Stimulated activated CD4-positive, alpha-beta T cell treated with anti-CD3 and anti-CD28 coated beads, TNF-alpha, amount 100 ng/mL, for 4 hours (primary cell): ENCODE measurements at regions not wholly inside any gene's neighbourhood (a gene's known extent, or its start where the extent isn't known, plus 50 kb on each side); places are given as distances from the start of the nearest gene placed in this dataset.

Experiments used
- DNase-seq, 3 experiments: peaks; one replicate each; pipeline ENCODE4 v3.0.0-alpha.2; 2020; ENCODE audit warnings: low read depth in 3 of 3

DNA sequence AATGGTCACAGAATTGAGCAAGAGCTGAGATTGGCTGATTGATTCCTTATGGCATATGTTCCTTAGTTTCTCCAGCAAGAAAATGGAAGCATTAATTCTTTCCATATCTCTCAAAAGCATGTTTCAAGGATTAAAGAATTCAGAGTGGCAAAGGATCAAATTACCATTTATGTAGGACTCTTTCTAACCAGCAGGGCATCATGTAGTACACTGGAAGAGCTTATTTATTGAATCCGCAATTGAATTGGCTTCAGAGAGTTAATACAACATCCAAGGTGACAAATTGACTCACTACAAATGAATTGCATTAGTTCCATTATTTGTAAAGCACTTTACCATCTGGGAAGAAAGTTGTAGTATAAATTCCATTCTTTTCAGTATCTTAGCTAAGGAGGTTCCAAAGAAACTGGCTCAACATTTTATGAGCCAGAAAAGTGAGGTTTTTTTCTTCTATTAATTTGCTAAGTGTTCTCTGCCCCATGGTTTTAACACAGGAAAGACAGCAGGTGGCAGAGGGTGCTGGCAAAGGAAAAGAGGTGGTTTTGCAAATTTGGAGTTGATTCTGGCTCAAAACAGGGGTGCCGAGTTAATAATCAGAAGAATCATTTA lies 409.9 kb downstream of the MTX2 start:
- DNase-seq = no peak

GRCh38 chr2:176680916-176681516 lies 411.8 kb downstream of the MTX2 start:
- DNase-seq = no peak

DNA sequence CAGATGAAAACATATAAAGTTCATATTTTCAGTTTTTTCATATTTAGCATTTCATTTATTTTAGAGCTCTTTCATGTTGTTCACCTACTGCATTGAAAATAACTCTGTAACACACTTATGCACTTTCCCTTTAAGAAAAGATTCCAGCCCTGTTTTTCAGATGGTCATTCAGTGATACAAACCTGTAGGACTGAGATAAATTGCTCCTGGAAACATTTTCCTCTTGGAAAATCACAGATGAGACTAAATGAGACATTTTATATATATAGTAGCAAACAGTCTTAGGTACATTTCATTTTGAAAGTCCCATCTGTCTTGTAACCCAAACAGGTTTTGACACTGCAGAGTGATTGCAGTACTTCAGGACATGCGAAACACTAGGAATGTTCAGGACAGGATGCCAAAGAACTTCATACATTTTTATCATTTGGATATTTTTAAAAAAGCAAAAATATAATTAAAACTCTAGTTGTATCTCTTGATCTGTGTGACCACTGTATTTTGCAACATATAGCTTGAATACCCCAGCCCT lies 412.4 kb downstream of the MTX2 start:
- no peak for DNase-seq

DNA sequence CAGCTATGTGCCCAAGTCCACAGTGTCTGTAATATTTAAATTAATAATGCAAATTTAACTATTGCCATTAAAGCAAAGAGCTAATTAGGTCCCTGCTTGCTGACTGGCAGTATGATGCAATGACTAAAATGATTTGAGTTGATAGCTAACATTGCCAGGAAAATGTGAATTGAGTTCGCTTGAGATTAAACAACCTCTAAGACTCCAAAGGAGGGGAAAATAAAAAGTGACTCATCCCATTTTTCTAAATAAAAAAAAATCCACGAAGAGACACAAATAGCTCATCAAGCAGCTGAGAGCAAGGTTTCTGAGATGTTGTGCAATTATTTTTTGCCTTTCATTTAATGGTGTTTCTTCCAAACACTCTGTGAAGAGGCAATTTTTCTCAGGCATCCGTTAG lies 413.0 kb downstream of the MTX2 start:
- no peak for DNase-seq

GRCh38 chr2:176683618-176684111 lies 414.4 kb downstream of the MTX2 start:
- no peak for DNase-seq

GRCh38 chr2:176685908-176686307 lies 416.7 kb downstream of the MTX2 start:
- no peak for DNase-seq

GRCh38 chr2:176686328-176686727 lies 417.1 kb downstream of the MTX2 start:
- no peak for DNase-seq

DNA sequence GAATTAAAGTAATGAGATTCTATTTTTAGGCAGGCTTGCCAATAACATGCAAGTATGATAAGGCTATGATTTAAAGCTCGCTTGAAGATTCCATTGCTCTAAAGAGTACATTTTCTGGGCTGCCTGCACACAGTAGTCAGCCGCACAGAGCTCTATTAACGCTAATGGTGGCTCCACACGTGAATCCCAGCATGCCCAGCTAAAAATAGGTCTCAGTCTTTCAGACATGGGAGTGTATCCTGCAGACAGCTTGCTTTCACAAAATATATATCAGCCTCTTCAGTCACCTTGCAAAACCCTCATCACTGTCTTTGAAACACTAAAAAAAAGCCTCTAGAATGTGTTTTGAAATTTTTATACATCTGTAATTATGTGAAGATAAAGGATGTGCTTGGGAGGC lies 418.1 kb downstream of the MTX2 start:
- DNase-seq = no peak

GRCh38 chr2:176687944-176688343 lies 418.7 kb downstream of the MTX2 start:
- no peak for DNase-seq

DNA sequence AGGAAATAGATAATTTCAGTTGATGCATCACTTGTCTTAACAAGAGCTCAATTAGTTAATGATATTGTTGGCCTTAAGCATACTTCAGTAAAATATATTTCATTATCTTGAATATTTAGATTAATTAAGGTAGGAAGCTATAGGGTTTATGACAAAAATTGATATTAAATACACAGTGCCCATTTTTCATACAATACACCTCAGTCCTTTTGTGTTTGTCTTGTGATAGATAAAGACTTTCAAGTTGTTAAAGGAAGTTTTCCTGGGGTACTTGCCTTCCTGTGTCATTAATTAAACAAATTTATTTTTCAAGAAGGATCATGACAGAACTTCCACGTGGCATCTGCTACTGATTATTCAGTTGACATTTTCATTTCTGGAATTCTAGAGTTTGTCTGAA lies 420.5 kb downstream of the MTX2 start:
- DNase-seq = no peak

GRCh38 chr2:176691471-176691870 lies 422.2 kb downstream of the MTX2 start:
- no peak for DNase-seq

DNA sequence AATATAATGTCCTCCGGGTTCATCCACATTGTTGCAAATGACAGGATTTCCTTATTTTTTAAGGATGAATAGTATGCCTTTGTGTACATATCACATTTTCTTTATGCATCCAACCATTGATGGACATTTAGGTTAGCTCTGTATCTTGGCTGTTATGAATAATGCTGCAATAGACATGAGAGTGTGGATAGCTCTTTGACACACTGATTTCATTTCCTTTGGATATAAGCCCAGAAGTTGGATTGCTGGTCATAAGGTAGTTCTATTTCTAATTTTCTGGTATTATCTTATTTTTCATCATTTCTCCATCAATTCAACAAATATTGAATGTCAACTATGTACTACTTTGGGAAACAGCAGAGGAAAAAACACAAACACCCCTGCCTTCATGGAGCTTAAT lies 423.3 kb downstream of the MTX2 start:
- no peak for DNase-seq

- no peak for DNase-seq
These were observed 429.9 kb downstream of the MTX2 start for GRCh38 chr2:176699098-176699497.

DNA sequence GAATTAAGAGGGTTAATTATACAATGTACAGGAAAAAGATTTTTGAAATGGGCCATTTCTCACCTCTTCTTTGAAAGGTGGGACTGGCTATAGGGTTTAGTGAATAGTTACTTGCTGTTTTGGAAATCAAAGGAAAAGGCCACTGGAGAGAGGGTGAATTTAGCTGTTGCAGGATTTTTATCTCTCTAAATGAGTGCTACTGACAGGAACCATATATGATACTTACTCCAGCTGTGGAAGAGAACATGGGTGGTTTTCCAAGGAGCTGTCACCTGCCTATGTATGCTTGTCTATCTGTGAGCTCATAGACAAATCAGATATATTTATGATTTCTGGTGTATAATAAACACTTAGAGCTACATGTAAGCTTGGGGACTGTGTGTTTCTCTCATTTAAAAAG lies 430.4 kb downstream of the MTX2 start:
- no peak for DNase-seq

DNA sequence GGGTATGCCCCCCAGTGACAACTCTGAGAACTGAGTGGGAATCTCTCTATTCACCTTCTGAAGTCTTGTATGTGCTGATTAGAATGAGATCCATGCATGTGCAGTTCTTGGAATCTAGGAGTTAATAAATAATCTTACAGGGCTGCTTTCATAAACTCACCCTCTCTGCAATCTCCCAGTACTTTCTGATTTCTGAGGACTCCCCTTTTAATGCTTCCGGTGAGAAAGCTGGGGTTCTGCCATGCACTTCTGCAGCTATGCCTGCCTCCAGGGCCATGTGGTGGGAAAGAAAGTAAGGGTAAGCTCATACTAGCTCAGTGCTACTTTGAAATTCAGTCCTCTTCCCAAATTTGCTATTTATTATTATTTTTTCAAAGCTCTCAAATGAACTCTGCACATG lies 432.9 kb downstream of the MTX2 start:
- no peak for DNase-seq

GRCh38 chr2:176704282-176704858 lies 435.1 kb downstream of the MTX2 start:
- no peak for DNase-seq

DNA sequence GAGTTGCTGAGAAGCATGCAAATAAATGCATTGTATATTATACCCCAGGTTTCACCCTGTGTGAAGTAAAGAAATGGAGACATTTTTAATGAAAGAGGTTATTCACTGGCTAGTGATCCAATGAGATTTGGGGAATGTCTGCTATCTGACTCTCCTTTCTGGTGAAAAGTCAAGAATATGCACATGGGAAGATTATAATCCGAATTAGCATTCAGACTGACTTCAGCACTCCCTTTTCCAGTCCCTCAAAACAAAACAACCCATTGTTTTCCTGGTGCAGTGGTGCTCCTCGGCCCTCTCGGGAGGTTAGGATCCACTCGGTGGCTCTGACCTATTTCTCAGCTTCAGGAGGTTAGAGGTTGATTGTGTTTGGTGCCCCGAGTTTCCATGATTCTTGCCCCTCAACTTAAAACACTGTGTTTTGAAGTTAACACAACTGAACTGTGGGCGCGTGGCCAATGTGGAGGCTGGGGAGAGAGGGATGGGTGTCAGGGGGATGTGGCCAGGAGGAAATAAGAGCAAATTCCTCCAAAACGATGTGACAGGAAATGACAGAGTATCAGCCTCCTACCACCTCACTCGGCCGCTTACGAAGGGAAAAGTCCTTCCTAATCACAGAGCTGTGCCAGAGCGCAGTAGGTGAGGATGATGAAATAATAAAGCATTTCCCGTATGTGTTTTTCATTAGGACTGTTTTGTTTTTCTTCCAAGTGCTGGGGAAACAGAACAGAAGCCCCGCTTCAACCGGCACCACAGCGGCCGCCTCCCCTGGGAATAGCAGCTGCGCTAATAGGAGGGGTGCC lies 440.1 kb downstream of the MTX2 start:
- DNase-seq = no peak

- DNase-seq = no peak
These were observed 440.7 kb downstream of the MTX2 start for GRCh38 chr2:176709991-176710390.

DNA sequence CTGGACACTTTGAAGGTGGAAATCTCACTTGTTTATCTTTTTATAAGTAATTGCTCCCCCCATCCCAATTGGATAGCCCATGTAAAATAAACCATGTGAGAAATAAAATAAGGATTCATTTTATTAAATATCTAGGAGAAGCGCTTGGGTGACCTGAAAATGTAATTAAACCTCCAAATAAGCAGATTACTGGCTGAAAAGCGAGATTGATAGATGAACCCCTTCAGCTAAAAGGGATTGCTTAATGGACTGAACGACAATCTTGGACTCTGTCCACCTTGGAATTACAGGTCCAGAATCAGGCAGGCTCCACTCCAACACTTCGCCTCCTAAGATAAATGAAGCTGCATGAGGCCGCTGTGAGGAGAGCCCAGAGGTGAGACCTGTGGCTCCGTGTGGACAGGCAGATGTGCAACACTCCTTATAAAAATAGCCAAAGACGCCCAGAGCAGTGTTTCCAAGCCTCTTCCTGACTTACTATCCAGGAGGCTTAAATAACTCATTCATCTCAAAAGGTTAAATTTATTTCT lies 441.5 kb downstream of the MTX2 start:
- no peak for DNase-seq

DNA sequence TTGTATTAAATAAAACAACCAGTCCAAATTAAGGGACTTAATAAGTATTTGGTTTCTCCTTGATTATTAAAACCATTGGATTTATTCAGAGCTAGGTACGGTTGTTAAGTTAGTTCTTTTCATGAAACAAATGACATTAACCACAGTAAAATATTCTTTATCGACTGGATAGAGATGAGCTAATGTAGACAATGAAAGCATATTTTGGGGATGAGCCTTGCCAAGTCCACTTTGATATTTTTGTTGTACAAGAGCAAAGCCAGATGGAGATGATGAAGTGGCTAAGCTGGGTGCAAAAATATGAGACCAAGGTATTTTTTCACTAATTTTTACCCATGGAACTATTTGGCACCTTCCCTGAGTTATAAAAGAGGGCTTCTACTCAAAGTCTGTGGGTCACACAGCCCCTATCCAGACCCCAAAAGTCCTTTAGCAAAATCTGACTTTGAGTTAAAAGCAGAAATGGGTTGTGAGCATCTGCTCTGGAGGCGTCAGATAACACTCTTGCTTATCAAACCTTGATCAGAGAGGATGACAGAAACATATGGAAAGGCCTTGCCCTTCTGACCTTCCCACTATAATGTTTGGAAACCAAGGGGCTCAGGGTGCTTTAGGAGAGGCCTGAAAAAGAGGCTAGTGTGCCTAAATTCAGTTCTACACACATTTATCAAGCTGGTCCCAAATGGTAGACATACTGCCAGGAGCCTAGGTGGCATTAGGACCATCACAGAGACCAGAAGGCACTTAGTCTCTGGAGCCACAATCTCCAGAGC lies 456.8 kb downstream of the MTX2 start:
- DNase-seq = no peak

DNA sequence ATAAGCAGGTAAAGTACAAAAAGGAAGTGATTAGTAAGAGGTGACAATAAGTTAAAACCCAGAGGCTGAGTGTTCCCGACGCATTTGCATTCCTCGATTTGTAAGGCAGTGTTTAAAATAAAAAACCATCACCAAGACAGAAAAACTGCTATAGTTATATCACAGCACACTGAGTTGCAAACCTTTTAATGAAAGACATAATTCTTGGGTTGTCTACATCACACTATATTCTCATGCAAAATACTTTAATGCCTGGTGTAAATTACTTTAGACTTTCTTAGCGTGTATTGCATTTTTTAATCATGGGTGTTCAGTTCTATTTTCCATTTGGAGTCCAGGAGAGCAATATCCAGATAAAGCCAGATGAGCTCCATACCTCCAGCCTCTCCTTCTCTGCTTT lies 458.5 kb downstream of the MTX2 start:
- DNase-seq = no peak
